Vagina (tissue), 2 donors: ENCODE measurements at regions not wholly inside any gene's neighbourhood (a gene's known extent, or its start where the extent isn't known, plus 50 kb on each side); places are given as distances from the start of the nearest gene placed in this dataset.

Source experiments
- CTCF ChIP-seq, 3 experiments: fragments of 450-650 bp in 2 of 3; fragments of 200-600 bp in 1 of 3; sonication (generic) in 1 of 3; IDR thresholded peaks; one replicate each; pipeline ENCODE4 v1.5.1; 2017 to 2019; ENCODE audit warnings: antibody characterized with exemption in 3 of 3, mild to moderate bottlenecking in 2 of 3, moderate library complexity in 2 of 3
- POLR2A ChIP-seq, 2 donors: fragments of 450-650 bp; IDR thresholded peaks; one replicate each; pipeline ENCODE4 v1.6.1; 2017; ENCODE audit warnings: antibody characterized with exemption in 2 of 2, mild to moderate bottlenecking in 2 of 2, moderate library complexity in 2 of 2
- POLR2AphosphoS5 ChIP-seq, 2 donors: sonication (generic); formaldehyde crosslinking; IDR thresholded peaks; one replicate each; pipeline ENCODE4 v1.9.0; 2017; ENCODE audit warnings: antibody characterized with exemption in 2 of 2, mild to moderate bottlenecking in 2 of 2, low read depth in 1 of 2; ENCODE audit not compliant: insufficient read depth in 1 of 2

- no peak for TF ChIP-seq POLR2A (IDR thresholded peaks at IDR 0.05)
- no peak for TF ChIP-seq CTCF (IDR thresholded peaks at IDR 0.05)
- no peak for TF ChIP-seq POLR2AphosphoS5 (IDR thresholded peaks at IDR 0.05; ENCODE audit: insufficient read depth in 1 of 2, low read depth in 1 of 2)
Measured at GRCh38 chr7:12895296-12895695, 207.9 kb downstream of the ARL4A start.
